ENCODE measurements at regions not wholly inside any gene's neighbourhood (a gene's known extent, or its start where the extent isn't known, plus 50 kb on each side); places are given as distances from the start of the nearest gene placed in this dataset.

GRCh38 chr3:189517981-189518380, 113.2 kb upstream of the TP63 start:
- Histone ChIP-seq H3K4me2 (ENCODE audit: low read length) (no peak overlapping the region), H3K79me2 (replicated peaks; ENCODE audit: insufficient read depth, low read length) (no peaks in the 10 kb centered on the region), H3K9me3 (ENCODE audit: low read length) (no peaks in the 10 kb centered on the region), H3K27me3 (ENCODE audit: insufficient read depth, low read depth, low read length) (no peaks in the 10 kb centered on the region), H3K4me3 (ENCODE audit: low read length) (no peak overlapping the region), H2AFZ (ENCODE audit: low read depth, low read length) (no peak overlapping the region), H3K9me2 (ENCODE audit: insufficient read depth, low read length) (no peaks in the 10 kb centered on the region), H3K36me3 (ENCODE audit: insufficient read depth, low read length) (no peaks in the 10 kb centered on the region), H3K9ac (ENCODE audit: low read length) (no peak overlapping the region), H4K20me1 (ENCODE audit: insufficient read depth) (no peaks in the 10 kb centered on the region), H3F3A (ENCODE audit: insufficient read depth, low read length, poor library complexity, severe bottlenecking) (no peaks in the 10 kb centered on the region), H3K27ac (ENCODE audit: low read length) (no peak overlapping the region)
- TF ChIP-seq EZH2 (IDR thresholded peaks at IDR 0.05; ENCODE audit: borderline replicate concordance, insufficient read depth, low read length, poor library complexity, severe bottlenecking) (no peak), POLR2AphosphoS5 (IDR thresholded peaks at IDR 0.05) (no peak), CTCF (IDR thresholded peaks at IDR 0.05; ENCODE audit: poor library complexity, severe bottlenecking) (no peak)

- H3K9ac ChIP-seq (ENCODE audit: low read length), result no peak overlapping the region
- no peaks in the 10 kb centered on the region for H3K36me3 ChIP-seq (ENCODE audit: insufficient read depth, low read length)
- H3K9me3 ChIP-seq (ENCODE audit: low read length), result no peaks in the 10 kb centered on the region
- H3K27ac ChIP-seq (ENCODE audit: low read length), result no peak overlapping the region
- no peaks in the 10 kb centered on the region for H3K27me3 ChIP-seq (ENCODE audit: insufficient read depth, low read depth, low read length)
- no peak overlapping the region for H2AFZ ChIP-seq (ENCODE audit: low read depth, low read length)
- no peaks in the 10 kb centered on the region for H3K79me2 ChIP-seq (replicated peaks; ENCODE audit: insufficient read depth, low read length)
- no peak for TF ChIP-seq EZH2 (IDR thresholded peaks at IDR 0.05; ENCODE audit: borderline replicate concordance, insufficient read depth, low read length, poor library complexity, severe bottlenecking)
- no peak for TF ChIP-seq POLR2AphosphoS5 (IDR thresholded peaks at IDR 0.05)
- TF ChIP-seq RAD21 (conservative IDR thresholded peaks at IDR 0.05), result no peak
- TF ChIP-seq SMC3 (conservative IDR thresholded peaks at IDR 0.05; ENCODE audit: poor library complexity), result no peak
- no peak for TF ChIP-seq REST (IDR thresholded peaks at IDR 0.05; ENCODE audit: borderline replicate concordance)
- TF ChIP-seq TAF1 (IDR thresholded peaks at IDR 0.05; ENCODE audit: low read depth), result no peak
- no peak for TF ChIP-seq MXI1 (conservative IDR thresholded peaks at IDR 0.05; ENCODE audit: poor library complexity, severe bottlenecking)
- TF ChIP-seq CTCF (IDR thresholded peaks at IDR 0.05; ENCODE audit: poor library complexity, severe bottlenecking), result no peak
- TF ChIP-seq EP300 (conservative IDR thresholded peaks at IDR 0.05; ENCODE audit: poor library complexity, severe bottlenecking), result no peak
- H3K9me2 ChIP-seq (ENCODE audit: insufficient read depth, low read length), result no peaks in the 10 kb centered on the region
- H4K20me1 ChIP-seq (ENCODE audit: insufficient read depth), result no peaks in the 10 kb centered on the region
- no peak overlapping the region for H3K4me2 ChIP-seq (ENCODE audit: low read length)
- H3K4me3 ChIP-seq (ENCODE audit: low read length), result no peak overlapping the region
- H3F3A ChIP-seq (ENCODE audit: insufficient read depth, low read length, poor library complexity, severe bottlenecking), result no peaks in the 10 kb centered on the region
Observed at GRCh38 chr3:189519458-189519857, 111.7 kb upstream of the TP63 start.
